Ovary (tissue), 7 donors: ENCODE measurements at regions not wholly inside any gene's neighbourhood (a gene's known extent, or its start where the extent isn't known, plus 50 kb on each side); places are given as distances from the start of the nearest gene placed in this dataset.
A peak's percentile ranks its signal among the peaks of the same experiment; 100 is the strongest.
"Not testable (repeated sequence)": the region's sequence is repeated elsewhere in the genome, so short reads cannot be mapped to it uniquely, and the experiment has no call there.

Experiments
- DNase-seq, 5 donors: peaks; one replicate each; pipeline ENCODE4 v3.0.0-alpha.2; 2019 to 2020
- H3K27ac ChIP-seq, 2 donors: fragments of 200-600 bp; one replicate each; pipeline versions ENCODE4 v1.5.1 to v1.8.0; 2019 to 2022
- H3K27me3 ChIP-seq: fragments of 200-600 bp; one replicate; pipeline ENCODE4 v1.8.0; 2022
- H3K36me3 ChIP-seq: fragments of 200-600 bp; sonication (generic); one replicate; pipeline ENCODE4 v1.5.1; 2019
- H3K4me1 ChIP-seq: one replicate; pipeline ENCODE4 v1.8.1; 2013; ENCODE audit warnings: mild to moderate bottlenecking, moderate library complexity; ENCODE audit not compliant: insufficient read depth
- H3K4me3 ChIP-seq: fragments of 200-600 bp; sonication (generic); one replicate; pipeline ENCODE4 v1.5.1; 2017
- H3K9me3 ChIP-seq, 2 donors: fragments of 200-600 bp in 1 of 2; sonication (generic) in 1 of 2; one replicate each; pipeline versions ENCODE4 v1.5.1 to v1.8.1; 2013 to 2019; ENCODE audit warnings: mild to moderate bottlenecking in 1 of 2, moderate library complexity in 1 of 2
- CTCF ChIP-seq, 3 donors: fragments of 450-650 bp in 2 of 3; fragments of 200-600 bp in 1 of 3; IDR thresholded peaks; one replicate each; pipeline versions ENCODE4 v1.5.1 to v1.8.0; 2016 to 2022; ENCODE audit warnings: antibody characterized with exemption in 3 of 3, mild to moderate bottlenecking in 1 of 3
- EP300 ChIP-seq: sonication (generic); formaldehyde crosslinking; IDR thresholded peaks from one replicate; pipeline ENCODE4 v1.6.1; 2017; ENCODE audit warnings: antibody characterized with exemption
- POLR2A ChIP-seq: fragments of 450-650 bp; IDR thresholded peaks from one replicate; pipeline ENCODE4 v1.6.1; 2017; ENCODE audit warnings: antibody characterized with exemption, mild to moderate bottlenecking, moderate library complexity
- WGBS, 3 donors: extraction: QIAGEN DNeasy Blood & Tissue Kit in 1 of 3; methylation state at CpG; one replicate each; pipeline versions ENCODE4 v1.1.5 to v1.1.7; 2013 to 2017; 5-methylcytosine and 5-hydroxymethylcytosine counted together
- intact Hi-C, 4 donors: fragments of 100-400 bp; cut with DNase I; formaldehyde crosslinking; loops; one replicate each; pipeline versions ENCODE4 v1.11.0 to v1.15.1; 2022 to 2023
- donor health status: DM: no; HTN: no; CAD: no; lungs with moderate emphysema.
- donor health status: DM: no; HTN: no; CAD: no.
- donor health status: Bipolar disorder and iron deficiency.
- donor health status: DM: no; HTN: no; CAD: no.
- donor health status: DM: yes; HTN: yes; CAD: no.

- H3K27me3 ChIP-seq: no peaks in the 10 kb centered on the region
- H3K27ac ChIP-seq: no peak overlapping the region
- WGBS, 3 donors: 51 to 57% (median 55%) methylated on average over 11 of the region's 11 CpGs
- peaks cover 2% of the 10 kb centered on the region for H3K4me1 ChIP-seq
- DNase-seq: no peak
- intact Hi-C loops: no loop called here
- TF ChIP-seq POLR2A (no peak), CTCF (IDR thresholded peaks at IDR 0.05) (no peak), EP300 (no peak)
- no peak overlapping the region for H3K4me3 ChIP-seq
- H3K36me3 ChIP-seq: no peaks in the 10 kb centered on the region
- no peaks in the 10 kb centered on the region for H3K9me3 ChIP-seq
Observed at GRCh38 chr11:71154261-71154805, 98.0 kb downstream of the SHANK2 start.

GRCh38 chr11:71153005-71153390 is 99.4 kb downstream of the SHANK2 start:
- WGBS, 3 donors: 1 to 5% (median 1%) methylated on average over 15 of the region's 15 CpGs
- Histone ChIP-seq H3K4me3 (no peak overlapping the region), H3K27me3 (no peaks in the 10 kb centered on the region), H3K36me3 (no peaks in the 10 kb centered on the region), H3K9me3 (no peaks in the 10 kb centered on the region), H3K4me1 (peaks cover 2% of the 10 kb centered on the region), H3K27ac (no peak overlapping the region)
- peak in 2 of 5 donors; percentile 31 to 40 for DNase-seq
- no peak for TF ChIP-seq CTCF (IDR thresholded peaks at IDR 0.05)
- no peak for TF ChIP-seq EP300
- no peak for TF ChIP-seq POLR2A
- intact Hi-C loops: no loop called here

- H3K4me1 ChIP-seq, H3K27ac ChIP-seq, DNase-seq, H3K27me3 ChIP-seq, H3K9me3 ChIP-seq, H3K4me3 ChIP-seq, H3K36me3 ChIP-seq, intact Hi-C loops: not testable (repeated sequence)
- WGBS, 3 donors: 34 to 52% (median 42%) methylated on average over 15 of the region's 15 CpGs
Observed at GRCh38 chr11:71152312-71153004, 99.9 kb downstream of the SHANK2 start.

- intact Hi-C loops: no loop called here
- Histone ChIP-seq H3K9me3 (no peaks in the 10 kb centered on the region), H3K36me3 (no peaks in the 10 kb centered on the region), H3K4me1 (peaks cover 2% of the 10 kb centered on the region), H3K4me3 (no peak overlapping the region), H3K27ac (no peak overlapping the region), H3K27me3 (no peaks in the 10 kb centered on the region)
- TF ChIP-seq EP300: no peak
- TF ChIP-seq POLR2A: no peak
- TF ChIP-seq CTCF (IDR thresholded peaks at IDR 0.05): no peak
- 77 to 79% (median 79%) methylated on average over 14 of the region's 14 CpGs for WGBS, 3 donors
- no peak for DNase-seq
Observed at GRCh38 chr11:71151561-71151960, 100.8 kb downstream of the SHANK2 start.

GRCh38 chr11:71150859-71151258 is 101.5 kb downstream of the SHANK2 start:
- WGBS, 3 donors: 85 to 90% (median 89%) methylated on average over 8 of the region's 8 CpGs
- no peak for DNase-seq
- intact Hi-C loops: no loop called here
- Histone ChIP-seq H3K9me3 (no peaks in the 10 kb centered on the region), H3K4me1 (peaks cover 2% of the 10 kb centered on the region), H3K27ac (no peak overlapping the region), H3K4me3 (no peak overlapping the region), H3K27me3 (no peaks in the 10 kb centered on the region), H3K36me3 (no peaks in the 10 kb centered on the region)
- no peak for TF ChIP-seq EP300
- no peak for TF ChIP-seq CTCF (IDR thresholded peaks at IDR 0.05)
- TF ChIP-seq POLR2A: no peak
